Chondrocyte (in vitro differentiated cells): ENCODE measurements at regions not wholly inside any gene's neighbourhood (a gene's known extent, or its start where the extent isn't known, plus 50 kb on each side); places are given as distances from the start of the nearest gene placed in this dataset.
A peak's percentile ranks its signal among the peaks of the same experiment; 100 is the strongest.

ENCODE experiments used
- DNase-seq: peaks from one replicate; pipeline ENCODE4 v3.0.0; 2021; ENCODE audit warnings: mixed read lengths, low spot score
- H3K27ac Mint-ChIP-seq: one replicate; pipeline ENCODE4 v1.8.0; 2021; ENCODE audit warnings: mild to moderate bottlenecking, moderate library complexity, mixed read lengths; ENCODE audit not compliant: unreplicated experiment
- H3K27me3 Mint-ChIP-seq: 2 replicates; pipeline ENCODE4 v1.8.0; 2021; ENCODE audit warnings: low read depth, mixed read lengths
- H3K36me3 Mint-ChIP-seq: 2 replicates; pipeline ENCODE4 v1.8.0; 2021; ENCODE audit warnings: low read depth, mixed read lengths
- H3K4me1 Mint-ChIP-seq: 2 replicates; pipeline ENCODE4 v1.8.0; 2021; ENCODE audit warnings: low read depth, mild to moderate bottlenecking, mixed read lengths
- H3K4me3 Mint-ChIP-seq: one replicate; pipeline ENCODE4 v1.8.0; 2021; ENCODE audit warnings: mild to moderate bottlenecking, moderate library complexity, mixed read lengths; ENCODE audit not compliant: unreplicated experiment
- H3K9me3 Mint-ChIP-seq: 2 replicates; pipeline ENCODE4 v1.8.0; 2021; ENCODE audit warnings: low read depth, mixed read lengths
- CTCF ChIP-seq: fragments of 200-600 bp; sonication (generic); IDR thresholded peaks from 2 replicates; pipeline ENCODE4 v1.5.0; 2021; ENCODE audit warnings: antibody characterized with exemption, mild to moderate bottlenecking, moderate library complexity

- no peak overlapping the region for H3K27ac Mint-ChIP-seq
- no peak overlapping the region for H3K4me3 Mint-ChIP-seq
- H3K4me1 Mint-ChIP-seq = peaks cover 24% of the 10 kb centered on the region
- H3K27me3 Mint-ChIP-seq = no peaks in the 10 kb centered on the region
- TF ChIP-seq CTCF = no peak
- no peaks in the 10 kb centered on the region for H3K36me3 Mint-ChIP-seq
- no peaks in the 10 kb centered on the region for H3K9me3 Mint-ChIP-seq
- no peak for DNase-seq
These were observed 101.6 kb upstream of the CPEB4 start for GRCh38 chr5:173786286-173787187.

- H3K27ac Mint-ChIP-seq = peak overlapping the region; percentile 54
- no peaks in the 10 kb centered on the region for H3K9me3 Mint-ChIP-seq
- H3K36me3 Mint-ChIP-seq = no peaks in the 10 kb centered on the region
- peaks cover 9% of the 10 kb centered on the region for H3K4me1 Mint-ChIP-seq
- no peak for TF ChIP-seq CTCF
- no peak for DNase-seq
- no peak overlapping the region for H3K4me3 Mint-ChIP-seq
- no peaks in the 10 kb centered on the region for H3K27me3 Mint-ChIP-seq
These were observed 98.9 kb upstream of the CPEB4 start for GRCh38 chr5:173789031-173789920.

- Mint-ChIP-seq H3K4me1 (peaks cover 9% of the 10 kb centered on the region), H3K36me3 (no peaks in the 10 kb centered on the region), H3K4me3 (no peak overlapping the region), H3K9me3 (no peaks in the 10 kb centered on the region), H3K27me3 (no peaks in the 10 kb centered on the region), H3K27ac (no peak overlapping the region)
- DNase-seq = no peak
- no peak for TF ChIP-seq CTCF
These were observed 97.9 kb upstream of the CPEB4 start for GRCh38 chr5:173790177-173790719.

GRCh38 chr5:173790836-173791546 lies 97.2 kb upstream of the CPEB4 start:
- no peak for DNase-seq

More at GRCh38 chr5:173790836-173791546, 97.2 kb upstream of the CPEB4 start:
- Mint-ChIP-seq H3K4me1 (peaks cover 9% of the 10 kb centered on the region), H3K9me3 (no peaks in the 10 kb centered on the region), H3K36me3 (no peaks in the 10 kb centered on the region), H3K4me3 (no peak overlapping the region), H3K27me3 (no peaks in the 10 kb centered on the region), H3K27ac (no peak overlapping the region)
- no peak for TF ChIP-seq CTCF
